Activated CD4-positive, alpha-beta T cell treated with anti-CD3 and anti-CD28 coated beads, Interleukin-2, Interleukin-6, amounts not matched to agents 100 ng/mL and 50 ng/mL, durations not matched to agents 16 hours and 8 hours (primary cell): ENCODE measurements at regions not wholly inside any gene's neighbourhood (a gene's known extent, or its start where the extent isn't known, plus 50 kb on each side); places are given as distances from the start of the nearest gene placed in this dataset.

Experiments used
- DNase-seq: peaks from one replicate; pipeline ENCODE4 v3.0.0-alpha.2; 2020

DNA sequence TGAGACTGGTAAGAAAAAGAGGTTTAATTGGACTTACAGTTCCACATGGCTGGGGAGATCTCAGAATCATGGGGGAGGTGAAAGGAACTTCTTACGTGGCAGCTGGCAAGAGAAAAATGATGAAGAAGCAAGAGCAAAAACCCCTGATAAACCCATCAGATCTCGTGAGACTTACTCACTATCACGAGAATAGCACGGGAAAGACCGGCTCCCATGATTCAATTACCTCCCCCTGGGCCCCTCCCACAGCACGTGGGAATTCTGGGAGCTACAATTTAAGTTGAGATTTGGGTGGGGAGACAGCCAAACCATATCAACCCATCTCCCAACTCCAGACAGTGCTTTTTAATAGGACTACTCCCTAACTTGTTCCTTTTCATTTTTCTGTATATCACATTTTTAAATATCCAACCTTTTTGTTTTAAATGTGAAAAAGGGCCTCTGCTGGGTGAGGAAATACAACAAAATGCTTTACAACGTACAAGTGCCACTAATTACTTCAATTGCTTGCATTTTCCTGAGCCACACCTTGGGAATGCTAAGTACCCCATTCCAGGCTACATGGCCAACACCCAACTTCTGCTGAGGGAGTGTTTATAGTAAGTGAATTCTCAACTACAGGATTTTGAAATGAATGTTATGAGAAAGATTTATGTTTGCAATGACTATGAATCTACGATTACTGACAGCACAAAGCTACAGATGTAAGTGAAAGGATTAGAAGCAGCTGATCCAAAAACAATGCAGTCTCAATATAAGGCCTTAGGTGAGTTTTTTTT, 294.1 kb upstream of the CD180 start:
- no peak for DNase-seq

DNA sequence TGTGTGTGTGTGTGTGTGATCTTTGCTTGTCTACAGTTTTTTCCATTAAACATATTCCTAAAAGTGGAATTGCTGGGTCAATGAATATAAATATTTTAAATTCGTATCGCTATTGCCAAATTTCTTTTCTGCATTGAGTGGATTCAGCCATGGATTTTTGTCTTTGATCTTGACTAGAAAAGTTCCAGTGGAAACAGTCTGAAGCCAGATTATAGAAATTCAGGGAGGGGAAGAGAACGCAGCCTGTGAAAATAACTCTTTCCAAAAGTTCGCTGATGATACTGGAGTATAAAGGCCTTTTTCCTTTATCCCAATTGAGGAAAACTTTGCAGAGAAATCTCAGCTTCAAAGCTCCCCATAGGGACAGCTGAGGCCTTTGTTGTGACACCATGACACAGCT, 292.3 kb upstream of the CD180 start:
- no peak for DNase-seq

GRCh38 chr5:67487862-67488261, 291.3 kb upstream of the CD180 start:
- DNase-seq, result no peak

- DNase-seq, result peak; percentile 43
These were observed 286.9 kb upstream of the CD180 start for GRCh38 chr5:67483453-67484030.

DNA sequence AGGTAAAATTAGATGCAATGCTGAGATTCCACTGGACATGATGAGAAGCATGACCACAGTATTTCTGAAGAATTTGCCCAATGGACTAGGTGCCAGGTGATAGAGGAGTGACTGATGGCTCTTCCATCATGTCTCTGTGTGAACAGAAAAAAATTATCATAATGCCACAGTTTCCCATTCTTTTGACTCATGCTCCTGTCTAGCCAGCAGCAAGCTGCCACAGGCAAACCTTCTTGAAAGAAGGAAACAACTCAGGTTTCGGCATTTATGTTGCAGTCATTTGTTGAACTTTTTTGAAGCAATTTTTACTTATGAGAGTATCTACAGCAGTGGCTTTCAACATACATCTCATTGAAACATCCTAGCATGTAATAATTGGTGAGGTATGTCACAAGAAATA, 284.8 kb upstream of the CD180 start:
- no peak for DNase-seq

- no peak for DNase-seq
These were observed 281.7 kb upstream of the CD180 start for GRCh38 chr5:67478337-67478736.

DNA sequence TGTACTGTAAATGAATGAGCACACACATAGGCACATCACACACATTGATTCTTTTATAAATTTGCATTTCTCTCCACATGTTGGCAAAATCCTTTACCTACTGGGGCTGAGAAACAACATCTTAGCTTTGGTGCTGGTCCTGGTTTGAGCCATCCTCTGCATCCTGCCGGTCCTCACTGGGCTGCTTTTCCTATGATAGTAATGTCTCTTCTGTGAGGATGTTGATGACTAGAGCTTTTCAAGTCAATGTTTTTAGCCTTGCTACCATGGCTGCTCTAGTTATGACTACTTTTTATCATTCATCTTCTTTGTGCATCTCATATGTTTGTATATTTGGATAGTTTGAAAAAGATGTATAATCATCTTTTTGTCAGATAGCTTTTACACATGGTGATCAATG, 280.4 kb upstream of the CD180 start:
- DNase-seq, result no peak

DNA sequence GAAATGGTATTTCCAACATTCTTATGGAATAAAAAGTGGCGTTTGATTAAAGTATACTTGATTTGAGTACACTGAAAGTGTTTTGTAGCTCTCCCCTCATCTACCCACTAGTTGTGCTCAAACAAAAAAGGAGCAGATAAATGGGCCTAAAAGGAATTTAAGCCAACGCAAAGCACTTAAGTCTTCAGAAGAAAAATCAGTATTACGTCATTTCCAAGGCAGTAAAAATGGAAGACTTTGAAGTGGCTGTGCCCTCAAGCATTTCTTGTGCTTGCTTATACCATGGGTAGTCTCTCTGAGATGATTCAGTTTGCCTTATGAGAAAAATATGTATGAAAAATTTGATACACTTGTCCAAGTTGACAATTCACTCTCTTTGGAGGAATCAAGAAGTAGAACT, 279.9 kb upstream of the CD180 start:
- DNase-seq, result no peak

- no peak for DNase-seq
These were observed 278.9 kb upstream of the CD180 start for GRCh38 chr5:67475489-67475888.

DNA sequence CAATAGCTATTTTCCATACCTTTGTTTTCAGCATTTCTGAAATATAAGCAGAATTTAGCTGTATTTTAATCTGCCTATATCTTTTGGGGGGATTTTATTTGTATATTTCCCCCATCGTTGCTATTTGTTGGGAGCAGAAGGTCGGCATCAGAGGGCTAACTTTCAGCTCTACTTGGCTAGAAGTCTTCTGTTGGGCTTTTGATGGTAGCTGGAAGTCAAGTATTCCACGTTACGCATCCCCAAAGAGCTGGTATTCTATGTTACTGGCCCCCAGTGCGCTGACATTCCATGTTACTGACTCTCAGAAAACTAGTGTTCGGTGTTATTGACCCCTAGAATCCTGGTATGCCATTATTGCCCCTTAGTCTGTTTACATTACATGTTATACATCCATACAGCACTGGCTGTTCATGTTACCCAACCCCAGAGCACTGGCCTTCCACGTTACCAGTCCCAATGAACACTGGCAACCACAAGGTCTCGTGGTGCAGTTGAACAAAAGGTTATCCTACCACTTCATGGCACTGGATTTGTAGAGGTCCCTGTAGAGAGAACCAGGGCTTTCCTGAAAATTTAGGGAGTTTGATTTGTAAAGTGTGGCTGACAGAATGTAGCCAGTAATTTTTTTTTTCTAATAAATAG, 278.1 kb upstream of the CD180 start:
- DNase-seq, result no peak

DNA sequence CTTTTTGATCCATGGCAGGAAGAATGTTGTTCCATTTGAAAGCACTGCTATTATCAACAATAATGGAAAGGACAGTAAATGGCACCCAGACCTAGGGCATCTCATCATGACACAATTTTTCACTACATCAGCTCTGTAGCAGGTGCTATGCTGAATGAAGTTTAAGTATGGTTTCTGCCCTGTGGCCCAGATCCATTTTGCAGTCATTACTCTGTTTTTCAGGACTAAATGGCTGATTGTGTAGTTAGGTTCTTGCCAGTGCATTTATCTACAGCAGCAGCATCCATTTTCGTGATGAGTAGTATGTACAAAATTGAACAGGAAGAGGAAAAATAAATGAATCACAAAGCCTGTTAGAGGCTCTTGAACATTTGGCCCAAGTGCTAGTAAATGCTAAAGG, 270.5 kb upstream of the CD180 start:
- no peak for DNase-seq

DNA sequence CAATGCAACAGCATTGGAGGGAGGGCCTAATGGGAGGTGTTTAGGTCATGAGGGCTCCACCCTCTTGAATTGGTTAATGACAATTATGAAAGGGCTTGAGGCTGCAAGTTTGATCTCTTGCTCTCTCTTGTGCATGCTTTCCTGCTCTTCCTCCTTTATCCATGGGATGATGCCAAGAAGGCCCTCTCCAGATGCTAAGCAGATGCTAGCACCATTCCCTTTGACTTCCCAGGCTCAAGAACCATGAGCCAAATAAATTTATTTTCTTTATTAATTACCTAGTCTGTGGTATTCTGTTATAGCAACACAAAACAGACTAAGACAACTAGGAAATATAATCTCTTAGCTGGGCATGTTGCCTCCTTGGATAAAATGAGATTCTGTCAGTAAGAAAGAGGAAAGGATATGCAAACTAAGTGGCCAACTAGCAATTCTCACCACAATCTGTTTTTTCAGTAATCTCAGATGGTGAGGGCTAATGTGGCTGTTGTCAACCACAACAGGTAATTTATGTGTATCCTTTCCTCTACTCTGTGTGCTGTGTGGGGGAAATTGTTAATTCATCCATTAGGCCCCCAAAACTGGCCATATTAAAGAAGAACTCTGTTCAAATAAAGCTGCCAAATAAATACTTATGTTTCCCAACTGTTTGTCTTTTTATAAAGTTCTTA, 269.1 kb upstream of the CD180 start:
- no peak for DNase-seq

- DNase-seq, result no peak
These were observed 265.5 kb upstream of the CD180 start for GRCh38 chr5:67462147-67462546.

DNA sequence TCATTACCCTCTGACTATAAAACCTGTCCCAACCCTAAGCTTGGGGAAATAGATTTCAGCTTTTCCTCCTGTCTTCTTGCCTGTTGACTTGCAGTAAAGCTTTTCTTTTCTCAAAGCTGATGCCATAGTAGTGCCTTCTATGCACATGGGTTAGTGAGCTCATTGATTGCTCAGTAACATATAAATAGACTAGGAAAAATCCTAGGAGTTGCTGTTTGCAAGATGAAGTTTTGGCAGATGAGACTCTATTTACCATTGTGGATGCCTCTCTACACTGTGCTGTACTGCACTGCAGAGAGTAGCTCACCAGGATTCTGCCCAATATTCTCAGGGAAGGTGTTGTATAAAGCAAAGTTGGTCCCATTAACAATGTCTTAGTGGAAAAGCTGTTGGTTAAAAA, 262.7 kb upstream of the CD180 start:
- no peak for DNase-seq

- no peak for DNase-seq
These were observed 259.4 kb upstream of the CD180 start for GRCh38 chr5:67455970-67456369.

DNA sequence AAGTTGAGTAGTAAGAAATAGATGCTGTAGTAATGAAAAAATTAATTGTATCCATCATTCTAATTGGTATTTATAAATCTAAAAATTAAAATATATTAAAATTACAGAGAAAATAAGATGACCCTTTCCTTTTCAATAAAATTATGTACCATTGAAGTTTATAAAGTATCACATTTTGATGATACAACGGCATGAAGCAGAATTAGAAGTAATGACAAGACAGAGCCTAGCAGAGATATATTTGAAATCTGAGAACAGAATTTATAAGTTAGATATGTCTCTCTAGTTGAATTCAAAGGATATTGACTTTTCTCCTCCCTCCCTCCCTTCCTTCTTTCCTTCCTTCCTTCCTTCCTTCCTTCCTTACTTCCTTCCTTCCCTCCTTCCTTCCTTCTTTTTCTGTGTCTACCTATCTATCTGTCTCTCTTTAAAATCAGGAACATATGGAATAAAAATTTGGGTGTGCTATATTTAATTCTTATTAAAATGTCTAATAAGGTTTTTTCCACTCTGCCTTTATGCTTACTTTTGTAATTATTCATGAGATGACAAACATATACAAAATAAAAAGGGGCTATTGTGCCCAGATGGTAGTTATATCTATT, 258.5 kb upstream of the CD180 start:
- no peak for DNase-seq

DNA sequence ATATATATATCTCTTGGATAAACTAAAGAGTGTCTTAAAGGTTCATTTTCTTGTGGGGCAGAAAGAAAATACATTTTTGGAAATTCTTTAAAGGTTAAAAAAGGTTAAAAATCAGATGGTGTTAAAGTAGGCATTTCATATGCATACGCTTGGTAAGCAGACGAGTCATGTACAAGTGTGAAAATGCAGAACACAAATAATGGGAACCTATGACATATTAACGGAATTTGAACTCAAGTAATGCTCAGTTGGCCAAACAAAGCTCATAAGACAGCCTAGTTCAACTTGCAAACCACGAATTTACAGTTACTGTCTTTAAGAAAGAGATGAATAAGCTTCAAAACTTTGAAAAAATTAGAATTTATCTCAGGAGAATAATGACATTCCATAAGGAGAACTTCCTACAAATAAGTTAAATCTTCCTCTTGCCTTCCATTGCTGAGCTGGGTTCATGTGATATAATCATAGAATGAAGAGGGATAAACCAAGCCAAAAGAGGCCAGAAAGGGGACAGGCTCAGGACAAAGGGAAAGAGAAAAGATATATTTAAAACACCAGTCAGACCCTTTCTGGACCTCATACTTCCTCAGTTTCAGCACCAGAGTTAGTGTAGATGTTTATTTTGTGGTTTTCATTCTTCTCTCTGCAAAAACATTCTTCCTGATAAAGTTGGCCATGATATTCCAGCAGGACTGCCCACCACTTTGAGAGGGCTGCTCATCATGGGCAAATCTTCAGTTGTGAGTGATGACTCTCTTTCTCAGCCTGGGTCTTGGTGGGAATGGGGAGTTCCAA, 256.7 kb upstream of the CD180 start:
- no peak for DNase-seq

DNA sequence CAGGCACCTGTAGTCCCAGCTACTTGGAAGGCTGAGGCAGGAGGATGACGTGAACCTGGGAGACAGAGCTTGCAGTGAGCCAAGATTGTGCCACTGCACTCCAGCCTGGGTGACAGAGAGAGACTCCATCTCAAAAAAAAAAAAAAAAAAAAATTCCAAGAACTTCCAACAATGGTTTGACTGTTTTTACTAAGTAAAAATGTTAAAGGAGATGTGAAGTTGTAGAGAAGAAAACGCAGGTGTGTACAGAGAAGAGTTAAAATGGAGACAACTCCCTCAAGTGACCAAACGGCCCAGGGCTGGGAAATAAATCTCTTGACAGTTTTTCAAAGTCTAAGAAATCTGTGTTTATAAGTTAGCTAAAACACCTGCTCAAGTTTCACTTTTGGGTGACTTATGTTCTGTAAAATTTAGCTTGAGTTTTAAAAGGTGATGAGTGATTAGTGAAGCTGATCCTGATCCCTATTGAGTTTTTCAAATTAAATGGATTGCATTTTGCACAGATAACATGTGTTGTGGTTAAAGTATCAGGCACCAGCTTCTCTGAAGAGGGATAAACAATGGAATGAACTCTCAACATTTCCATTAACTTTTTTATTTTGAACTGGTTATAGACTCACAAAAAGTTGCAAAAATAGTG, 255.2 kb upstream of the CD180 start:
- DNase-seq, result no peak

DNA sequence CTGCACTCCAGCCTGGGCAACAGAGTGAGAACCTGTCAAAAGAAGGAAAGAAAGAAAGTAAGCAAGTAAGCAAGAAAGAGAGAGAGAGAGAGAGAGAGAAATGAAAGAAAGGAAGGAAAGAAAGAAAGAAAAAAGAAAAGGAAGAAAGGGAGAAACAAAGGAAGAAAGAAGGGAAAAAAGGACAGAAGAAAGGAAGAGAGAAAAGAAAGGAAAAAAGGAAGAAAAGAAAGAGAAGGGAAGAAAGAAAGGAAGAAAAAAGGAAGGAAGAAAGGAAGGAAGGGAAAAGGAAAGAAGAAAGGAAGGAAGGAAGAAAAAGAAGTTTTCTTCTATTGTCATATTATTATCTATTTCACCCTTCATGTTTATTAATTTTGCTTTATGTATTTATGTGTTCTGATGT, 251.1 kb upstream of the CD180 start:
- no peak for DNase-seq

- no peak for DNase-seq
These were observed 241.6 kb upstream of the CD180 start for GRCh38 chr5:67437905-67438845.

DNA sequence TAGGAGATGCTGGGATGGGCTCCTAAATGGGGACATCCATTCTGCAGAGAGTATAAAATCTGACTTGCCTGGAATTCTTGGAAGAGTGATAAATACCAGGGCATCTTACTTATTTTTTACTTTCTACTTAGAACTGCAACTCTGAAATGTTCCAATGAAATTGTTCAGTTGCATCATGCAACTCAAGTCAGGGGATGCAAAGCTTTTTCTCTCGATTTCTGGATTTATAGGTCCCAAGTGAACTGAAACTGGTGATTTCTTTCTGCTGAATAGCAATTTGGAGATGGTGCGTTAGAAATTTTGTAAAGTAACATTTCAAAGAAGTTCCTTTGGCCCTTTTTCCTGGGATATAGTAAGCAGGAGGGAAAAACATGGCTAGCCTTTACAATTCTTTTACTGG, 238.4 kb upstream of the CD180 start:
- no peak for DNase-seq
